ENCODE measurements at regions not wholly inside any gene's neighbourhood (a gene's known extent, or its start where the extent isn't known, plus 50 kb on each side); places are given as distances from the start of the nearest gene placed in this dataset.
A peak's percentile ranks its signal among the peaks of the same experiment; 100 is the strongest.

- ChIA-PET CTCF (interaction anchor here (1.2 to 2.2 kb wide), 4 partner anchors 11 to 74 kb away, joined by 3 to 7 read pairs (median 4); no protein-coding TSS in a partner anchor), POLR2A (no interaction called here)
- dilution Hi-C loops (cut with MboI; ENCODE audit: extremely low pct_ligation_motif_present, low sequenced_read_pairs) = no loop called here
- H3K27me3 ChIP-seq (ENCODE audit: control insufficient read depth in 2 of 2, insufficient read depth in 2 of 2, low read length in 2 of 2) = peaks cover 1 to 5% of the 10 kb centered on the region in 2 experiments
- peak overlapping the region; percentile 96 for H2AFZ ChIP-seq (ENCODE audit: low read depth, low read length)
- no peak overlapping the region for H3K27ac ChIP-seq (ENCODE audit: insufficient read depth, low read depth, low read length)
- H3K79me2 ChIP-seq (ENCODE audit: control insufficient read depth, insufficient read depth, low read length) = no peaks in the 10 kb centered on the region
- no peaks in the 10 kb centered on the region for H3K9me3 ChIP-seq (replicated peaks; ENCODE audit: control insufficient read depth, insufficient read depth, low read length)
- peak; percentile 63 for DNase-seq (ENCODE audit: low read depth, low spot score)
- H4K20me1 ChIP-seq (replicated peaks; ENCODE audit: control insufficient read depth, extremely low read depth, insufficient read depth, low read length) = no peaks in the 10 kb centered on the region
- FAIRE-seq = peak; percentile 79
- no peaks in the 10 kb centered on the region for H3K36me3 ChIP-seq (ENCODE audit: control insufficient read depth in 2 of 2, extremely low read depth in 1 of 2, insufficient read depth in 2 of 2, low read length in 2 of 2)
- no TSS peak for BruUV-seq (replicated peaks)
- peak; percentile 59 for TF ChIP-seq POLR2A (IDR thresholded peaks at IDR 0.05; ENCODE audit: low read depth, low read length)
- peak; percentile 35 for TF ChIP-seq POLR2AphosphoS5 (IDR thresholded peaks at IDR 0.05; ENCODE audit: insufficient read depth, low read depth, low read length)
- no peak for TF ChIP-seq GATA2 (IDR thresholded peaks at IDR 0.05; ENCODE audit: insufficient read depth, insufficient read length, low read depth, low read length)
- H3K9me1 ChIP-seq (replicated peaks; ENCODE audit: control insufficient read depth, extremely low read depth, insufficient read depth, low read length) = no peaks in the 10 kb centered on the region
- peak overlapping the region; percentile 76 for H3K4me2 ChIP-seq (ENCODE audit: insufficient read depth, low read length)
- peak overlapping the region; percentile 41 for H3K9ac ChIP-seq (replicated peaks; ENCODE audit: extremely low read depth, insufficient read depth, low read length)
- intact Hi-C loops (cut with micrococcal nuclease) = no loop called here
- no peak overlapping the region for H3K4me3 ChIP-seq (replicated peaks in 1 of 3; ENCODE audit: insufficient read depth in 1 of 3, low read depth in 1 of 3, low read length in 3 of 3)
- H3K4me1 ChIP-seq (ENCODE audit: control insufficient read depth, extremely low read depth, insufficient read depth, low read length) = peaks cover 11% of the 10 kb centered on the region
These were observed 127.5 kb downstream of the BDH1 start for GRCh38 chr3:197428117-197428801.

- dilution Hi-C loops (cut with MboI; ENCODE audit: extremely low pct_ligation_motif_present, low sequenced_read_pairs) (no loop called here), intact Hi-C loops (cut with micrococcal nuclease) (no loop called here)
- FAIRE-seq (no peak), DNase-seq (ENCODE audit: low read depth, low spot score) (no peak)
- Histone ChIP-seq H3K27ac (ENCODE audit: insufficient read depth, low read depth, low read length) (no peak overlapping the region), H3K9me3 (replicated peaks; ENCODE audit: control insufficient read depth, insufficient read depth, low read length) (no peaks in the 10 kb centered on the region), H3K9ac (replicated peaks; ENCODE audit: extremely low read depth, insufficient read depth, low read length) (no peak overlapping the region), H3K27me3 (ENCODE audit: control insufficient read depth in 2 of 2, insufficient read depth in 2 of 2, low read length in 2 of 2) (peaks cover 1 to 3% of the 10 kb centered on the region in 2 experiments), H4K20me1 (replicated peaks; ENCODE audit: control insufficient read depth, extremely low read depth, insufficient read depth, low read length) (no peaks in the 10 kb centered on the region), H3K79me2 (ENCODE audit: control insufficient read depth, insufficient read depth, low read length) (no peaks in the 10 kb centered on the region), H3K4me1 (ENCODE audit: control insufficient read depth, extremely low read depth, insufficient read depth, low read length) (peaks cover 11% of the 10 kb centered on the region), H3K36me3 (ENCODE audit: control insufficient read depth in 2 of 2, extremely low read depth in 1 of 2, insufficient read depth in 2 of 2, low read length in 2 of 2) (no peaks in the 10 kb centered on the region), H3K4me2 (ENCODE audit: insufficient read depth, low read length) (no peak overlapping the region), H3K4me3 (replicated peaks in 1 of 3; ENCODE audit: insufficient read depth in 1 of 3, low read depth in 1 of 3, low read length in 3 of 3) (no peak overlapping the region), H2AFZ (ENCODE audit: low read depth, low read length) (no peak overlapping the region), H3K9me1 (replicated peaks; ENCODE audit: control insufficient read depth, extremely low read depth, insufficient read depth, low read length) (no peaks in the 10 kb centered on the region)
- no TSS peak for BruUV-seq (replicated peaks)
- ChIA-PET POLR2A (no interaction called here), CTCF (interaction anchor here (1.2 to 1.8 kb wide), 2 partner anchors 9 to 27 kb away, joined by 3 read pairs; no protein-coding TSS in a partner anchor)
- TF ChIP-seq FOS (IDR thresholded peaks at IDR 0.05; ENCODE audit: borderline replicate concordance, insufficient read depth, low read length) (no peak), JUN (IDR thresholded peaks at IDR 0.05; ENCODE audit: borderline replicate concordance, insufficient read depth, insufficient read length, low read depth) (no peak), EZH2 (IDR thresholded peaks at IDR 0.05; ENCODE audit: borderline replicate concordance, low read depth, low read length, severe bottlenecking) (no peak), POLR2A (IDR thresholded peaks at IDR 0.05; ENCODE audit: low read depth, low read length) (no peak), POLR2AphosphoS5 (IDR thresholded peaks at IDR 0.05; ENCODE audit: insufficient read depth, low read depth, low read length) (no peak), CTCF (IDR thresholded peaks at IDR 0.05; ENCODE audit: extremely low read depth in 1 of 2, insufficient read depth in 1 of 2, low read depth in 1 of 2, low read length in 2 of 2) (no peak), MYC (IDR thresholded peaks at IDR 0.05; ENCODE audit: low read depth, low read length) (no peak), MAX (IDR thresholded peaks at IDR 0.05; ENCODE audit: insufficient read depth, insufficient read length) (no peak)
These were observed 128.6 kb upstream of the DLG1 start for GRCh38 chr3:197427021-197427420.

All from endothelial cell of umbilical vein (primary cell).